Activated effector memory CD4-positive, alpha-beta T cell treated with Interleukin-2 at 50 U/mL for 16 hours (primary cell): ENCODE measurements at regions not wholly inside any gene's neighbourhood (a gene's known extent, or its start where the extent isn't known, plus 50 kb on each side); places are given as distances from the start of the nearest gene placed in this dataset.

Experiments
- DNase-seq: peaks from one replicate; pipeline ENCODE4 v3.0.0-alpha.2; 2020

DNA sequence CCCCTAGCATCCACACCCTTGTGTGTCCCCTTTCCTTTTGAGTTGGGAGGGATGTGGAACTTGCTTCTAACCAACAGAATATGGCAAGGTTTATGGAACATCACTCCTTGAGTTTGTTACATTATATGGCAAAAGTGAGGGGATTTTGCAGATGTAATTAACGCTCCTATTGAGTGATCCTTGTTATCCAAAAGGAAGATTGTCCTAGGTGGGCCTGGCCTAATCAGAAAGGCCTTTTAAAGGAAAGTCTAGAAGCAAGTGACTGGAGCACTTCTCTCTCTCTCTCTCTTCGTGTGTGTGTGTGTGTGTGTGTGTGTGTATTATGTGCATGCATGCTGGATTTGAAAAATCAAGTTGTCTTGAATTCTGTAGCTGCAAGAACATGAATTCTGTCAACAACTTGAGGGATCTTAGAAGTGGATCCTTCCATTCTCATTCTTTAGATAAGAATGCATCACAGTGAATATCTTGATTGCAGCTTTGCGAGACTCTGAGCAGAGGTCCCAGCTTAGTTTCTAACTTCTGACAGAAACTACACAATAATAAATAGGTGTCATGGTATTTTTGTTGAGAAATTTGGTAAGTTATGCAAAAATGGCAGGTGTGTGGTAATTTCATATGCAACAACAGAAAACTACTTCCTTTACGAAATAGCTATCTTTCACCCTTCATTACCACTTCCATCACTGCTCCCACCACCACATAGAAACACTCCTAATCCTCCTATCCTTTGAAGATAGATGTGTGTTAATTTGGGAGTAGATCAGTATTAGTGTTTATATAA, 360.9 kb upstream of the CBLB start:
- no peak for DNase-seq

DNA sequence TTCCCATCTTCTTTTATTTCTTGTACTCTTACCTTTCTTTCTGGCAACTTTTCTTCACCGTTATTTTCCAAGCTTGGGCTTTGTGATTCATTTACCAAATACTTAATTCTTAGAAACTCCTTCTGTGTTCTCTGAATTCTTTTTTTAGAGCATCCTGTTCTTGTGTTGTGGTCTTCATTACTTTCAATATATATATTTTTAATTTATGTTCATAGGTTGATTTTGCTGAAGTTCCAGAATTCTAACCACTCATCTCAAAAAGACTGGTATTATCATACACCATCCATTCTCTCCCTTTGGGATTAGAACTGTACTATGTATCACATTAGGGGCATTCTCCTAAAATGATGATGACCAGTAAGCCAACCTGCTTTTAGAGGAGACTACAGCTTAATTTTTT, 362.3 kb upstream of the CBLB start:
- no peak for DNase-seq

DNA sequence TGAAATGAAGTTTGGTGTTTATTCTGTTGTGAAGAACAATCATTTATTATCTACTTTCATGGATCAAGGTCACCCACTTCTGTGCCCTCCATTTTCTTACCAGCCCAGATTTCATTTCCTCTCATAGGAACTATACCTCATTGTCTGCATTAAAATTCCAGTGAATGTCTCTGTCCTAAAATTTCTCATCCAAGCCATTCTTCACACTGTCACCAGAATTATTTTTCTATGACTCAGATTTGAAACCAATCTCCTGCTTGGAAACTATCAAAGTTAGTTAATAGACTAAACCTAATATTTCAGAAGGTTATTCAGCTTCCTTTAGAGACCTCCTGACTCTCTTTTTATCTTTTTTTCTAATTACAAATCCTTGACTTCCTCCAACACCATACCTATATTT, 364.1 kb upstream of the CBLB start:
- DNase-seq: no peak

DNA sequence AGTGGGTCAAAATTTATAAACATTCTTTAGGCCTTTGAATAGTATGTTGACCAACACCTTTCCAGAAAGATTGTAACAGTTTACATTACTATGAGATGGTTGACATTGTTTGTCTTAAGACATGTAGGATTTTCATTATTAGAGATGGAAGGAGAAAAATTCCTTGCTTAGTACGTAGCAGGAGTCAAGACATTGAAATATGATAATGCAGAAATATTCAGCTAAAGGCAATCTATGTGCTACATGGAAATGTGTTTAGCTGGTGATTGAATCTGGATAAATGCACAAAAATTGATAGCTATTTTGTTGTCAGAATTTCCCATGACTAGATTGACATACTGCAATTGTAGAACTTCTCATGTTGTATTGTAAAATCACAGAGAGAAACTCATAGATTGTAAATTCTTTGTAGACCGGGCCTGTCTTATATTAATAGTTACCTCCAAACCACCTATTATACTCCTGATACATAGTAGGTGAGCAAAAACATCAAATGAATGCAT, 370.4 kb upstream of the CBLB start:
- DNase-seq: no peak

DNA sequence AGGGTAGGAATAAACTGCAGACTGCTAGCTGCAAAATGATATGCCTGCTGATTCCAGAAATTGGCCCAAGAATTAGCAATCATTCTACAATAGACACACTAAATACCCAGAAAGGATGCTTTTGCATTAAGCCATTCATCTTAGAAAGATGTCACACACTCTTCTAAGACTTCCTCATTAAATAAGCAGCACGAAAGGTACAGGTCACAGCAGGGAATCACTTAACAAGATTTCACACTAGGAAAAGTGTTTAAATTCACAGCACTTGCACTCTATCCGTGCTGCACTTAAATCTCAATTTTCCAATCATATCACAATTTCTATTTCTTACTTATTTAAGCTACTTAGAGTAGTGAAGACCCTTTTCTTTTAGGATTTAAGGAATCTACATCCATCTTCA, 372.8 kb upstream of the CBLB start:
- no peak for DNase-seq

DNA sequence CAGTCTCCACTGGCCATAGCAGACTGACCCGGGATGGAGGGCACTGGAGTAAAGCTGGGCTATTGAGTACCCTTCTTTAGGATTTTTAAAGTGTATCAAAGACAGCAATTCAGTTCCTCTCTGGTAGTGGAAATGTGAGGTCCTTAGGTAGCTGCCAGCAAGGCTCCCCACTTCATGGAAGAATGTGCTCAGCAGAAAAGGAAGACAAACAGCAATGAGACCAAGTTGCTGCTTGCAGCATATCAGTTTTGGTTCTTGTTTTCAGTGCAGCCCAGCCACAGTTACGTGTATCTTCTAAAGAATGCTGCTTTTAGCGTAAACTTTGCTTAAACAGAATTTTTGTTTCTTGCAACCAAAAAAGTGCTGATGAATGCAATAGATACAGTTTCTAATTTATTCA, 374.0 kb upstream of the CBLB start:
- no peak for DNase-seq

DNA sequence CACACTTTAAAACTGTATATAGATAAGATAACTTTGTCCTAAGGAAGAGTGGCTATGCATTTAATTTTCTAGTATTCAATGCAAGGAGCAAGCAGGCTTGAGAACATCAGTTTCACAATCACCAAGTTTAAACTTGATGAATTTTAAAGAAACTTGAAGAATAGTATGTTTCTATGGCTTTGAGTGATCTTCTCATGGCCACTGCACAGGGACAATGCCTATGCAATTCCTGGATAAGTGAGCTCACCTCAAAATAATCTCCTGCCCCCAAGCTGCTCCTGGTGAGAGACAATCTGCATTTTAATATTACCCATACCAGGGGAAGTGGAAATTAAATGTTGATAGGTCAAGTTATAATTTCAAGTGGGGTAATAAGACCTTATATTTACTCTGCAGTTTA, 376.6 kb upstream of the CBLB start:
- DNase-seq: no peak

DNA sequence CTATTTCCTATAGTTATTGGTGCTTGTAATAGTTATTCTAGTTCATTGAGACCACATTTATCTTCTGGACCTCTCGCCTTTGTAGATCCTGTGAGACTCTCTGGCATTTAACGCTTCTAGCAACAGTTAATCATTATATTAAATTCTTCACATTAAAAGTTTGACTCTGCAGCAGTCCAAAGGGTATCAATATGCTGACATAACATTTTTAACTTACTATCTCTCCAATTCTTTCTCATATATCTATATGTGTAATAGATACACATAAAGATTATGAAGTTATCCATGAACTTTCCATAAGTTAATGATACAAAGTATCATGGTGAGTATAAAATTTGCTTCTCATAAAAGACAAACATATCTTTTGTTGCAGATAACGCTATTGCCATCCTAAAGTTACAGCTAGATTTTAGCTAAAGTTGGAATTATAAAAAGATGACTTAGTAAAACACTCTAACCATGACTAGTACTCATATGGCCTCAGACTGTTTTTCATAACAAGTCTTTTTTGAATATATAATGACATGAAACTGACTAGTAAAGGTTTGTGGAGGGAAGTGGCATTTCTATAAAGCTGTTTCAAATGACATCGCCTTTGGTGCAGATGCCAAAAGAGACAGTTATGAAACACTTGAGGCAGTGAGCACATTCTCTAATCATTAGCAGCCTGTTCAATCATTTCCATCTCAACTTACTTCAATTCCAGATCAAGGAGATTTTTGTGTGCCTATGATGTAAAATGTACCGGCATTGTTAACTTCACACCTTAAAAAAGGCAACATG, 379.3 kb upstream of the CBLB start:
- DNase-seq: no peak

DNA sequence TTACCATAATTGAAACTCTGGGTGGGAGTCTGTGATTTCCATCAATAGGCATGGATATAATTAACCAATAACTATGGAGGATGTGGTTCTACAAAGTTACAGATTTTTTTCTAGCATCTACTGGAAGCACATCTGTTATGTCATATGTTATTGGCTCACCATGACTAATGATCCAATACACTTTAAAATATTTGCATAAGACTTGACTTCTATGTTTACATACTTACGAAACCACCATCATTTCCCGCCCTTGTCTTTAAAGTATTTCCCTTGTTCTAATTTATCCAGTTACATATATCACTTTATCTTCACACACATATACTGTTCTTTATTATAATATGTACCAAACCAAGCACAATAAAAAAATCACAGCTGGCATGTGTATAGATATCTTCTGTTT, 380.3 kb upstream of the CBLB start:
- no peak for DNase-seq

DNA sequence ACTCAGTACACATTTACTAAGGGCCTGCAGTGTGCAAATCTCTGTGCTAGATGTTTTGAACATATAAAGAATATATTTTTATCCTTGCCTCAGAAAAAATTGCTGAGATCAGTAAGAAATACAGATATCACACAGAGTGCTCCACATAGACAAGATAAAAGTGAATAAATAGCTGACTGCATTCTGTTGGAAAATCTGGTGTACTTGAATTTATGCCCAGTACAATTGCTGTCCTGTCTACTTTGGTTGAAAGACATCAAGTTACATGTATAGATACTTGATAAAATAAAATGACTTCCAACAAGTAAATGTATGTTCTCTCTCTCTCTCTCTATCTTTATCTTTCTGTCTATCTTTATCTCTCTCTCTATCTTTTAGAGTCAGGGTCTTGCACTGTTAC, 381.2 kb upstream of the CBLB start:
- no peak for DNase-seq

DNA sequence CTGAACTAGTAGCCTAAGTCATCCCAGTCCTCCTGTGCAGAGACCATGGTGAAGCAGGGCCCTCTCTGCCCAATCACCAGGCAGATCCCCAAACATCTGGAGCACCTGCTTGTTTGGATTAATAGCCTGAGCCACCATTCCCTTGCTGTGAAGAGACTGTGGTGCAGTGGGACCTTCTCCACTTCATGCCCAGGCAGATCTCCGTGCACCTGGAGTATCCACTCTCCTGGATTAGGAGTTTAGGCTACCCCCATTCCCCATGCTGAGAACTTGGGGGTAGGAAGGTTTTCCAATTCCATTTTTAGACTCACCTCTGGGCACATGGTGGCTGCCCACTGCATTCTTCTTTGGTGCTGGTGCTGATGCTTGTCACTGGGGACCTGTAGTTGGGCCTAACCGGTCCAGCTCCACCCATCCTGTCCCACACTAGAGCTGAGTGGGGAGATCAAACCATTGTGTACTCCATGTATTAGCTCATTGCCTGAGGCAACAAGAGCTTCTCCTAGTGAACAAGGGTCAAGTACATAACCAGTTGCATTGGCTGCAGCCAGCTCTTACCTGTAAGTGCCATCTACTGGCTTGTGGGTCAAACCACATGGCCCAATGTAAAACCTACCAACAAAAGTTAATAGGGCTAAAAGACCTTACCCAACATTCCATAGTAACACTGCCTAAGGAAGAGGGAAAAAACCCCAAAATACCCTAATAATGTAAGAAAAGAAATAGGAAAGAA, 382.5 kb upstream of the CBLB start:
- DNase-seq: no peak

DNA sequence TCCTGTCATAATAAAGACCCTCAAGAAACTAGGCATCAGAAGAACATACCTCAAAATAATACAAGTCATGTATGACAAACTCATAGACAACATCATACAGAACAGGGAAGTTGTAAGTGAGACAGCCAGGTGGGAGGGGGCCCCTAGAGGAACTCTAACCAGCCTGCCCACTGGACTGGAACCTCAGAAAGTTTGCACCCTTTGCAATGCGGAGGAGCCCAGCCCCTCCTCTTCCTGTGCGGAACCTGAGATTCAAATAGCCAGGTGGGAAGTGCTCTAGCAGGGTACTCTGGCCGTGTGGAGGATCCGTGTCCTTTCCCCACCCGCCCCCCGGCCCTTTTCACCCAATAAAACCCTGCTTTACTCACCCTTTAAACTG, 387.0 kb upstream of the CBLB start:
- no peak for DNase-seq

DNA sequence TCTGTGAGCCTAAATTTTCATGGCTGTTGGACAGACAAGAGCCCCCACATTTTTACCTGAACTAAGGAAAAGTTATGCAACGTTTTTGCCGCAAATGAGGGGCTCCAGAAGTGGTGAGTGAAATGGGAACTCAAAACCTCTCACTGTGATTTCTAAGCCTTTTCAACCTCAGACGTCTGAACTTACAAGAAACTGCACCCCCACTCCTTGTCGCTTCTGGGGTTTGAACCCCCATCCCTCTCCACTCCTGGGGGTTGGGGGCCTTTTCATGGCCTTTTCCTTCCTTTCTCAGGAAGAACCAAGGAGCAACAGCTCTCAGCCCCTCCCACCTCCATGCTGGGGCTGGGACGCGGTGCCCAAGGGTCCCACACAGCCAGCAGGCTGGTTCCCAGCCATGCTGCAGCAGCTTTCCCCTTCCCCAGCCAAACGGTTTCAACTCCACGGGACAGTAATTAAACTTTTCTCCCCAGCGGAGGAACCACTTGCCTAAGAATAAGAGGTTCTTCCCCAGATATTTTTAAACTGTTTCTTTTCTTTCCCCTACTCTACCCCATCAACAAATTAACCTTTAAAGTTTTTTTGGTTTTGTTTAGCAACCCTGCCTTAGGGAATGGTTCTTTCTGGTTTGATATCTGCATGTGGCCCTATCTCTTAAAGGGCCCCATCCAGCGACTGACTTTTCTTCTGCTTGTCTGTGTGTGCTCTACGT, 387.6 kb upstream of the CBLB start:
- no peak for DNase-seq

DNA sequence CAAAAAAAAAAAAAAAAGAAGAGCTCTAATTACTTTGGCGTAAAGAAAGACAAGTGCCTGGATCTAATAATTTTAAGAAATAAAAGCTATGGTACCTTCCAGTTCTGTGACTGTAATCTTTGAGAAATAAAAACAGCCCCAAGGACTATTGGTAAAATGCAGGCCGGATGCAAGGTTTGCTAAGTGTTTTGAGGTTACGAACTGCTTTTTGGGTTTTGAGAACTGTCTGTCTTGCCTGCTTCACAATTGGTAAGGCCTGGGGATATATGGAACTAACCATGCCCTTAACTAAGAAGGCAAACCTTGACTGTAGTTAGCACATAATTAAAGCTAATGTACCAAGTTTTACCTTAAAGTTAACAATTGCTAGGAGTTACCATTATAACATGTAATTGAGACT, 388.4 kb upstream of the CBLB start:
- no peak for DNase-seq

DNA sequence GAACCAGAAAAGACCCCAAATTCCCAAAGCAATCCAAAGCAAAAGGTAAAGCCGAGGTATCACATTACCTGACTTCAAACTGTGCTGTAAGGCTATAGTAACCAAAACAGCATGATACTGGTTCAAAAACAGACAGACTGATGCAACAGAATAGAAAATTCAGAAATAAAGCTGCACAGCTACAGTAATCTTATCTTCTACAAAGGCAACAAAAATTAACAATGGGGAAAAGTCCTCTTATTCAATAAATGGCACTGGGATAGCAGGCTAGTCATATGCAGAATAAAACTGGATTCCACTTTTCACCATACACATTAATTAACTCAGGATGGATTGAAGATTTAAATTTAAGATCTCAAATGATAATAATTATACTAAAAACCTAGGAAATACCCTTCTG, 392.6 kb upstream of the CBLB start:
- no peak for DNase-seq

DNA sequence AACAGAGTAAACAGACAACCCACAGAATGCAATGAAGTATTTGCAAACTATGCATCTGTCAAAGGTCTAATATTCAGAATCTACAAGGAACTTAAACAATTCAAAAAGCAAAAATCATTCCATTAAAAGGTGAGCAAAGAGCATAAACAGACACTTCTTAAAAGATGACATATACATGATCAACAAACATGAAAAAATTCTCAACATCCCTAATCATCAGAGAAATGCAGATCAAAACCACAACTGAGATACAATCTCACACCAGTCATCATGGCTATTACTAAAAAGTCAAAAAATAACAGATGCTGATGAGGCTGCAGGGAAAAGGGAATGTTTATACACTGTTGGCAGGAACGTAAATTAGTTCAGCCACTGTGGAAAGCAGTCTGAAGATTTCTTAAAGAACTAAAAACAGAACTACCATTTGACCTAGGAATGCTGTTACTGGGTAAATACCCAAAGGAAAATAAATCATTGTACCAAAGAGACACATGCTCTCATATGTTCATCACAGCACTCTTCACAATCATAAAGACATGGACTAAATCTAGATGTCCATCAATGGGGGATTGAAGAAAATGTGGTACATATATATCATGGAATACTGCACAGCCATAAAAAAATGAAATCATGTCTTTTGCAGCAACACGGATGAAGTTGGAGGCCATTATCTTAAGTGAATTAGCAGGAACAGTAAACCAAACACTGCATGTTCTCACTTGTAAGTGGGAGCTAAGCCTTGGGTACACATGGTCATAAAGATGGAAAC, 393.3 kb upstream of the CBLB start:
- DNase-seq: no peak

DNA sequence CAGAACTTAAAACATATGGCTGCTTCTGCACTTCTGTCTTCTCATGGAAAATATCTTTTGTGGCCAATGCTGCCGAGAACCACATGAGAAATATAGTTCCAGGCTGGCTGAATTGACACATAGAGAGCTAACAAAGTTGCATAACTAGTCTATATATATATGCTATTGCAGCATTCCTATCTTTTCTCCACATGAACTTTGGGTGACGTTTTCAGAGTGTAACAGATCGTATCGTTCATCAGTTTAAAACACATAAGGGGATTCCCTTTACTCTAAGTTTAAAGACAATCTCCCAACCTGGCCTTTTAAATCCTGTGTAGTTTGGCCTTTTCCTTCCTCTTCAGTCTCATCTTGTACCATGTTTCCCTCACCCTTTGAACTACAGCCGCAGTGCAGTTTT, 394.2 kb upstream of the CBLB start:
- DNase-seq: no peak

DNA sequence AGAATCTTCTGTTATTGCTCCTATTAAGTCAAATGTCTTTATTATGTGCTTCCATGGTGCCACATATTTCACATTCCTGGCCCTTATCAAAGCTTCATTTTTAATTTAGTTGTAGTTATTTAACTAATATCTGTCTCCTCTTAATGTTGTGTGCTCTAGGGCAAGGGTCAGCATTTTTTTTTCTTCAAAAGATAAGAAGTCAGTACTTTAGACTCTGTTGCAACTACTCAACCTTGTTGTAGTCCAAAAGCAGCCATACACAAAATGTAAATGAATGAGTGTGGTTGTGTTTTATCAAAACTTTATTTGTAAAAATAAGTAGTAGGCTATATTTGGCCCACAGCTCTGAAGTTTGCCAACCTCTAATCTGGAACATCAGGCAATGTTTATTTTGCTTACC, 394.7 kb upstream of the CBLB start:
- DNase-seq: no peak

DNA sequence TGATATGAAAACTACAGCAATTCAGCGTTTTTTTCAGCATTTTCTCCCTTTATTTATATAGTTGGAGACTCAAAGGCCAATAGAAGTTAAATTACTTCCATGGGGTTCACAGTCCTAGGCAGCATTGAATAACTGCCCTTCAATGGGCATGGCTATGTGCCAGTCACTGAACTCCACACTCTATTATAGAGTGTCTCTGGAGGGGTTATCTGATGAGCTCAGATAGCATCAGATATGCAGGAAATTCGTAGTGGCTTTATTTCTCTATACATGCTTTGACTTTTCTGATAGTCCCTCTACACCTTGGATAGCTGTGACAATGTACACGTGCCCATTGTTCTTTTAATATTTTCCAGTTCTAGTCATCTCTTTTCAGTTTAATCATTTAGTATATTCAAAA, 396.9 kb upstream of the CBLB start:
- DNase-seq: no peak

DNA sequence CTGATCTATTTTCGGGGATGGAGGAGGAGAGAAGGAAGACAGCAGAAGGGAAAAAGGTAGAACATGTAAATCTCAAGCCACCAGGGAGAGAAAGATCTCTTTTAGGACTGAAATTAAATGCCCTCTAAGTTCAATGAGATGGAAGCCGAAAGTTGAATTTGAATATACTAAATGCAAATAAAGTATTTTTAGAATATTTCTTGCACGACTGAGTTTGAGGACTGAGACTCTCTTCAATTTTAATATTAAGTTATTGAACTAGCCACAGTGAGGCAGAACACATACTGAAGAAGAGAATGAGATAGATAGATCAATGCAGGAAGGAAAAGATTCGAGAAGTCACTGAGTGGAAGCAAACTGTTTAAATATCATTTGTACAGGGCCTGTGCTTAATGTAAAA, 399.9 kb upstream of the CBLB start:
- DNase-seq: no peak

DNA sequence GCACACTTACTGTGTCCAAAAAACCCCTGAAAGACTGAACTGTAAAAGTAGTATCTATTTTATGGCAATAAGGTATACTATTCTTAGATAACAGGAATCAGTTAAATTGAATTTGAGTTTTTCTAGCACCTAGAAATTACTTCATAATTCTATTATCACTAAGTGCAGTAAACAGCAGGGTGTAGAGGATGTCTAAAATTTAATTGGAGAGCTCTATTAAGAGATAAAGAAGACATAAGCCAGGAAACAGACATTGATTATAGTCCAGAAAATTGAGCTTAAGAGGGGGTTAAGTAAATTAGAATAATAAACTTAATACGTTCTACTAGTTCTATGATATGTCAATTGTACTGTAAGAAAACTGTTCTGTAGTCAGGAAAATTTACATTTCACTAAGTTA, 403.5 kb upstream of the CBLB start:
- no peak for DNase-seq

DNA sequence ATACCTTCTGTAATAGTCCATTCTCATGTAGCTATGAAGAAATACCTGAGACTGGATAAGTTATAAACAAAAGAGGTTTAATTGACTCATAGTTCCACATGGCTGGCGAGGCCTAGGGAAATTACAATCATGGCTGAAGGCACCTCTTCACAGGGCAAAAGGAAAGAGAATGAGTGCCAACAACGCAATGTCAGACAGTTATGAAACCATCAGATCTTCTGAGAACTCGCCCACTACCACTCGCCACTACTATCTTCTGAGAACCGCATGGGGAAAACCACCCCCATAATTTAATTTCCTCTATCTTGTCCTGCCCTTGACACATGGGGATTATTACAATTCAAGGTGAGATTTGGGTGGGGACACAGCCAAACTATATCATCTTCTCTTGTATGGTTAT, 406.8 kb upstream of the CBLB start:
- DNase-seq: no peak
